Vagina (tissue), 2 donors: ENCODE measurements at regions not wholly inside any gene's neighbourhood (a gene's known extent, or its start where the extent isn't known, plus 50 kb on each side); places are given as distances from the start of the nearest gene placed in this dataset.

Experiments
- DNase-seq, 2 donors: peaks; one replicate each; pipeline ENCODE4 v3.0.0-alpha.2; 2017; ENCODE audit errors: extremely low spot score in 2 of 2
- H3K27ac ChIP-seq: fragments of 200-600 bp; sonication (generic); one replicate; pipeline ENCODE4 v1.5.1; 2019
- H3K27me3 ChIP-seq: fragments of 200-600 bp; sonication (generic); one replicate; pipeline ENCODE4 v1.5.1; 2019
- H3K36me3 ChIP-seq, 2 donors: fragments of 200-600 bp; sonication (generic); one replicate each; pipeline ENCODE4 v1.5.1; 2017 to 2019
- H3K4me1 ChIP-seq: fragments of 200-600 bp; sonication (generic); one replicate; pipeline ENCODE4 v1.5.1; 2019
- H3K4me3 ChIP-seq, 2 donors: fragments of 200-600 bp; sonication (generic); 1 replicate in 1 of 2; 2 replicates in 1 of 2; pipeline ENCODE4 v1.5.1; 2016 to 2019
- H3K9me3 ChIP-seq: fragments of 200-600 bp; sonication (generic); one replicate; pipeline ENCODE4 v1.5.1; 2019
- CTCF ChIP-seq, 3 experiments: fragments of 450-650 bp in 2 of 3; fragments of 200-600 bp in 1 of 3; sonication (generic) in 1 of 3; IDR thresholded peaks; one replicate each; pipeline ENCODE4 v1.5.1; 2017 to 2019; ENCODE audit warnings: antibody characterized with exemption in 3 of 3, mild to moderate bottlenecking in 2 of 3, moderate library complexity in 2 of 3
- POLR2A ChIP-seq, 2 donors: fragments of 450-650 bp; IDR thresholded peaks; one replicate each; pipeline ENCODE4 v1.6.1; 2017; ENCODE audit warnings: antibody characterized with exemption in 2 of 2, mild to moderate bottlenecking in 2 of 2, moderate library complexity in 2 of 2
- POLR2AphosphoS5 ChIP-seq, 2 donors: sonication (generic); formaldehyde crosslinking; IDR thresholded peaks; one replicate each; pipeline ENCODE4 v1.9.0; 2017; ENCODE audit warnings: antibody characterized with exemption in 2 of 2, mild to moderate bottlenecking in 2 of 2, low read depth in 1 of 2; ENCODE audit not compliant: insufficient read depth in 1 of 2
- intact Hi-C: fragments of 100-400 bp; cut with DNase I; formaldehyde crosslinking; loops from one replicate; pipeline ENCODE4 v1.15.1; 2023

GRCh38 chr13:107360010-107360409, 792.1 kb upstream of the ARGLU1 start:
- Histone ChIP-seq H3K4me1 (no peaks in the 10 kb centered on the region), H3K4me3 (no peak overlapping the region), H3K36me3 (no peaks in the 10 kb centered on the region), H3K9me3 (no peaks in the 10 kb centered on the region), H3K27me3 (no peaks in the 10 kb centered on the region), H3K27ac (no peak overlapping the region)
- intact Hi-C loops, result no loop called here
- TF ChIP-seq POLR2A (IDR thresholded peaks at IDR 0.05), result no peak
- no peak for TF ChIP-seq CTCF (IDR thresholded peaks at IDR 0.05)
- TF ChIP-seq POLR2AphosphoS5 (IDR thresholded peaks at IDR 0.05; ENCODE audit: insufficient read depth in 1 of 2, low read depth in 1 of 2), result no peak
- no peak for DNase-seq

GRCh38 chr13:107358866-107359265, 790.9 kb upstream of the ARGLU1 start:
- no peak for DNase-seq
- no peaks in the 10 kb centered on the region for H3K27me3 ChIP-seq
- no peaks in the 10 kb centered on the region for H3K9me3 ChIP-seq
- H3K27ac ChIP-seq, result no peak overlapping the region
- intact Hi-C loops, result no loop called here
- no peaks in the 10 kb centered on the region for H3K36me3 ChIP-seq
- H3K4me3 ChIP-seq, result no peak overlapping the region
- H3K4me1 ChIP-seq, result no peaks in the 10 kb centered on the region
- TF ChIP-seq POLR2A (IDR thresholded peaks at IDR 0.05) (no peak), POLR2AphosphoS5 (IDR thresholded peaks at IDR 0.05; ENCODE audit: insufficient read depth in 1 of 2, low read depth in 1 of 2) (no peak), CTCF (IDR thresholded peaks at IDR 0.05) (no peak)

- H3K9me3 ChIP-seq, result no peaks in the 10 kb centered on the region
- intact Hi-C loops, result no loop called here
- no peaks in the 10 kb centered on the region for H3K4me1 ChIP-seq
- no peaks in the 10 kb centered on the region for H3K36me3 ChIP-seq
- no peak overlapping the region for H3K4me3 ChIP-seq
- TF ChIP-seq CTCF (IDR thresholded peaks at IDR 0.05), result no peak
- TF ChIP-seq POLR2AphosphoS5 (IDR thresholded peaks at IDR 0.05; ENCODE audit: insufficient read depth in 1 of 2, low read depth in 1 of 2), result no peak
- no peak for TF ChIP-seq POLR2A (IDR thresholded peaks at IDR 0.05)
- H3K27ac ChIP-seq, result no peak overlapping the region
- no peaks in the 10 kb centered on the region for H3K27me3 ChIP-seq
- DNase-seq, result no peak
Observed at GRCh38 chr13:107351305-107351704, 783.4 kb upstream of the ARGLU1 start.

GRCh38 chr13:107348925-107349324, 781.0 kb upstream of the ARGLU1 start:
- H3K4me3 ChIP-seq, result no peak overlapping the region
- no peaks in the 10 kb centered on the region for H3K9me3 ChIP-seq
- intact Hi-C loops, result no loop called here
- no peak overlapping the region for H3K27ac ChIP-seq
- H3K27me3 ChIP-seq, result no peaks in the 10 kb centered on the region
- no peaks in the 10 kb centered on the region for H3K36me3 ChIP-seq
- TF ChIP-seq CTCF (IDR thresholded peaks at IDR 0.05), result no peak
- TF ChIP-seq POLR2A (IDR thresholded peaks at IDR 0.05), result no peak
- TF ChIP-seq POLR2AphosphoS5 (IDR thresholded peaks at IDR 0.05; ENCODE audit: insufficient read depth in 1 of 2, low read depth in 1 of 2), result no peak
- DNase-seq, result no peak
- H3K4me1 ChIP-seq, result no peaks in the 10 kb centered on the region

GRCh38 chr13:107348471-107348870, 780.5 kb upstream of the ARGLU1 start:
- Histone ChIP-seq H3K27ac (no peak overlapping the region), H3K9me3 (no peaks in the 10 kb centered on the region), H3K4me1 (no peaks in the 10 kb centered on the region), H3K4me3 (no peak overlapping the region), H3K27me3 (no peaks in the 10 kb centered on the region), H3K36me3 (no peaks in the 10 kb centered on the region)
- intact Hi-C loops, result no loop called here
- no peak for DNase-seq
- TF ChIP-seq POLR2A (IDR thresholded peaks at IDR 0.05) (no peak), CTCF (IDR thresholded peaks at IDR 0.05) (no peak), POLR2AphosphoS5 (IDR thresholded peaks at IDR 0.05; ENCODE audit: insufficient read depth in 1 of 2, low read depth in 1 of 2) (no peak)
